ENCODE measurements at regions not wholly inside any gene's neighbourhood (a gene's known extent, or its start where the extent isn't known, plus 50 kb on each side); places are given as distances from the start of the nearest gene placed in this dataset.
"Not testable (repeated sequence)": the region's sequence is repeated elsewhere in the genome, so short reads cannot be mapped to it uniquely, and the experiment has no call there.

DNA sequence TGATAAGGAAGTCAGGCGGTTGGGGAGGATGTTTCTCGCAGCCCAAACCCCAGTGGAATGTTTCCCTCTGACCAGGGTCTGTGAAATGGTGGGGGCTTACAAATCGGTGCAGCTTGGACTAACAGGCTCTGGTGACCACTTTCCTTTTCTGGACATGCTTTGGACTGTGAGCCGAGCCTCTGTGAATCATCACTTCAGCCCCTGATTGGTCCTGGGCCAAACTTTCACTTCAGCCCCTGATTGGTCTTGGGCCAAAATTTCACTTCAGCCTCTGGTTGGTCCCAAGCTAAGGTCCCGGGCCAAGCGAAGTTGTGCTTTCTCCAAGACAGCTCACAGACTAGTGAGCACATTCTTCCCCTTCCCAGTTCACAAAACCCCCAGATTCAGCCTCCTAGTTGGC, 223.7 kb upstream of the ANKRD20A1 start:
- not testable (repeated sequence) for DNase-seq (ENCODE audit: low spot score)

DNA sequence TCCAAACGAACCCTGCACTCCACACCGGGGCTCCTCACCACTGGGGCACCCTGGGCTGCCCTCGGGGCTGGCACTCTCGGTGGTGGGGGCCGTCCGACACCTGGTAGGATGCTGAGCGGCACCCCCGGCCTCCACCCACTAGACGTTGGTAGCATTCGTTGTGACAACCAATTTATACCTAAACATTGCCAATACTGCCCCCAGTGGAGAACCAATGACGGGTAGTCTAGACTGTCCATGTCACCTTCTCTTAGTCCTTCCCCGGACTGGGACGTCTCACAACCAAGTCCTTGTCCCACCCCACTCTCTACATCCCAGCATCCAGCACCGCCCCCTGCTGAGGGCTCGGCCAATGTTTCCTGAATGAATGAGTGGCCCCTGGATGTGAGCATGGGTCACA, 246.8 kb upstream of the ANKRD20A1 start:
- DNase-seq (ENCODE audit: low spot score), result not testable (repeated sequence)

DNA sequence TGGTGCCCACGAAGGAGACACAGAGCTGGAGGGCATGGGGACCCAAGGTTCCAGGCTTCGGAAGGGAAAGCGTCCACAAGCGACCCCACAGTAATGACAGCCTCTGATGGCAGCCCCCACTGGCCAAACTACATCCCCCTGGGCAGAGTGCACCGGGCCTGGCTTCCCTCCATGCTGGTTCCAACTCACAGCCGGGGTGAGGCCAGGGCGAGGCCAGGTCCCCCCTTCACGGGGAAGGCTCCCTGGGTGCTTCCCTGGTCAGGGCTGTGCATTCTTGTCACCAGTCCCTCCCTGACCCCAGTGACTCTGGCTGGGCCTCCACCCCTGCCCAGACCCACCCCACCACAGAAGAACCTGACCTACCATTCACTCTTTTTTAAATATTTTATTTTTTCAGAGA, 248.9 kb upstream of the ANKRD20A1 start:
- DNase-seq (ENCODE audit: low spot score), result not testable (repeated sequence)

DNA sequence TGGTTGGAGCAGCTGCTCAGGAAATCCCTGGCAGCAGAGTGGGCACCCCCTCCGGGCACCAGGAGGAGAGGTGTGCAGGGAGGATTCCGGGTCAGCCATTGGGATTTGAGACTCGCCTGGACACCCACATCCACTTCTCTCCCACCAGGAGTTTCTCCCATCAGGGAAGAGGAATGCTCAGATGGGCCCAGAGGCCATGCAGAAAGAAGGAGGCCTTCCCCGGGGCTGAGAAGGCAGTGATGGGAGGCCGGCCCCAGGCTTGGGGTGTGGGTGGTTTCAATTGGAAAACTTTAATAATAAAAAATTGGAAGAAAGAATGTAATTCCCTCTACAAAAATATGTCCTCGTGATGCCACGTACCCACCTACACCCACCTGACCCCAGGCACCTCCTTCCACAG, 249.3 kb upstream of the ANKRD20A1 start:
- not testable (repeated sequence) for DNase-seq (ENCODE audit: low spot score)

DNA sequence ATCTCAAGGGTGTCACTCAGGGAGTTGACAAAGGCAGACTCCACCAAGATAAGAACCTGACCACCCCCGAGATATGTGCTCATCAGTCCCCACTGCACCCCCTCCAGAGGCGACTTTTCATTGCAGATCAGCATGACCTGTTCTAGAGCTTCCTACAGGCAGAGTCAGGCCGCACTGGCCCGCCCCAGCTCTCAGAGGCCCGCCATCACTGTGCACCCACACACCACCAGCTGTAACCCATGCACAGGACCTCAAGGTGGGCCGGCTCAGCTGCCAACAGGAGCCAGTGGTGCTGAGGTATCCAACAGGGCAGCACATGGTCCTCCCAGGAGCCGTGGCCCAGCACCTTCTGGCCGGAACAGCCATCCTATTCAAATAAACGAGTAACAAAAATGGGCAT, 253.6 kb upstream of the ANKRD20A1 start:
- not testable (repeated sequence) for DNase-seq (ENCODE audit: low spot score)

DNA sequence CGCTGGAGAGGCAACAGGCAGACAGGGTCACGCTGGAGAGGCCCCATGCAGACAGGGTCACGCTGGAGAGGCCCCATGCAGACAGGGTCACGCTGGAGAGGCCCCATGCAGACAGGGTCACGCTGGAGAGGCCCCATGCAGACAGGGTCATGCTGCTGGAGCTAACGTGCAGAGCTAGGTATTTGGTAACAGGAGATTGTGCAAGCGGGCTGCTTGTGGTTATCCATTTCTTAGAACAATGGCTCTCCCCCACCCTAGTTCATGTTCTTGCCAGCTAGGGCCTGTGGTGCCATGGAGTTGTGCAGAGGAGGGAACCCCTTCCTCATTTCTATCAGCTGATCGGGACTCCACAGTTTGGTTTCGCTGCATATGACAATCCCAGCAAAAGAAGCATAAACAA, 255.1 kb upstream of the ANKRD20A1 start:
- DNase-seq (ENCODE audit: low spot score), result not testable (repeated sequence)

DNA sequence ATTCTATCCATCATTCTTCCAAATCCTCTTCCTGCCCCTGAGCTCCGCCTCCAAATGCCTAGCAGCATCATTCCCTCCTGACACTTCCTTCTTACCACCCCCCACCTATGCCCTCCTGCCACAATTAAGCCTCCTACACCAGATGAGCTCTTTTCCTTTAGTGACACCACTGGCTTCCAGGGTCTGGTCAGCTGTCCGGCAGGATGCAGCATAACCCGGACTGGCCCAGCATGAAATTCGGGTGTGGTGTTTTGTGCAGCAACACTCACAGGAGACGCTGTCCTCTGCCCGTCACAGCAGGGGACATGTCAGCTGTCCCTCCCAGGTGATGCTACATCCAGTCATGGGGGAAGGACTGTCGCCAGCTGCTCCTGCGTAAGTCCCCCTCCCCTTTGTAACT, 266.3 kb upstream of the ANKRD20A1 start:
- not testable (repeated sequence) for DNase-seq (ENCODE audit: low spot score)

DNA sequence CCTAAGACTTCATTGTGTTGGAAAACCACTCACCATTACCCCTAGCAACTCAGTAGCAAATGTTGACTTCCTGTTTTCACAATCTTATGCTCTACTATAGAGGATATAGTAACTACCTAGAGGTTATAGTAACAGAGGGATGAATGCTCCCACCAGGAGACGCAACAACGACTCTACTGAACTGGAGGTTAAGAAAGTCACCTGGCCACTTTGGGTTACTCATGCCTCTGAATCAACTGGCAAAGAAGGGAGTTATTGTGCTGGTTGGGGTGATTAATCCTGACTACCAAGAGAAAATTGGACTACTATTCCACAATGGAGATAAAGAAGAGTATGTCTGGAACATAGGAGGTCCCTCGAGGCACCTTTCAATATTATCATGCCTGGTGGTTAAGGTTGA, 302.9 kb upstream of the ANKRD20A1 start:
- DNase-seq (ENCODE audit: low spot score), result not testable (repeated sequence)

DNA sequence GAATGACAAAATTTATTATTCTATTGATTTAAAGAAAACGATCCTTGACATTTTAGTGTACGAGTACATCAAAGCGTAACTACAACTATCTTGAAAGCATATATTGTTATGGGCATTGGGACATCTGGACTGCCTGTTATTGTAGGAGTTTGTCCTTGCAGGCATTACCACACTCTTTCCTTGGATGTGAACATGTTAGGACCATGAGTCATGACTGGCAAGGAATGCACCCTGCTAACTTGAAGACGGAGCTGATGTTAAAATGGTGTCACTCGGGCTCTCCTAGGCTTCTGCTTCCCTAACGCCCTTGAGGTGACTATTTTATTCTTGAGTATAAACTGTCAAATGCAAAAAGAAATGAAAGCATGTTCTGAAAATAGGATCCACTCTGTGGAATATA, 308.7 kb upstream of the ANKRD20A1 start:
- not testable (repeated sequence) for DNase-seq (ENCODE audit: low spot score)

DNA sequence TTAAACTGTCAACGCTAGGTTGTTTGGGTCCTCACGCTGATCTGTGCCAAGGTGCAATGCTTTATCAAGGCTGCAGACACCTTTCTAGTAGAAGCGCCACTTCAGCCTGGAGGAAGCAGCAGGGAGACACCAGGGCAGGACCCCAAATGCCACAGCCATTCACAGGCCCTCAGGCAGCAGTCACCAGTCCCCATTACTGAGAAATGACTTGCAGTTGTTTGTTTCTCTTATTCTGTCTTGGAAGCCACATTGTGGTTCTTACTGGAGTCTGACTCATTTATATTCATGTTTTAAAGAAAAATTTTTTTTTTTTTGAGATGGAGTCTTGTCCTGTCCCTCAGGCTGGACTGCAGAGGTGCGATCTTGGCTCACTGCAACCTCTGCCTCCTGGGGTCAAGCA, 328.9 kb upstream of the ANKRD20A1 start:
- DNase-seq (ENCODE audit: low spot score), result not testable (repeated sequence)

DNA sequence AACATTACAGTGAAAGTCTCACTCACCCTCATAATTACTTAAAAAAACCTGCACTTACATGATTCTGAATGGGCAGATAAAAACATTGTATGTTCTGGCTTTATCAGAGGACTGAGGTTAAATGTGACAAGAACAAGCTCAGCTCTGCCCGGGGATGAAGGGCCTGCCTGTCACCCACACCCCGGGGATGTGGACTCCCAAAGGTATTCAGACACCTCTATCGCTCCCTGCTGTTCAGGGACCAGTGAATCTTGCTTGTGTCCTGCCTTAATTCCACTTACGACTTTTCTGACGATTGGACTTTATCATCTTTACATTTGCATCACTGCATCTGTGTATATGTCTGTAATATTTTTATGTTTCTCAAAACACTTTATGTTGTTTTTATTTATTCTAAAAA, 341.8 kb upstream of the ANKRD20A1 start:
- not testable (repeated sequence) for DNase-seq (ENCODE audit: low spot score)

DNA sequence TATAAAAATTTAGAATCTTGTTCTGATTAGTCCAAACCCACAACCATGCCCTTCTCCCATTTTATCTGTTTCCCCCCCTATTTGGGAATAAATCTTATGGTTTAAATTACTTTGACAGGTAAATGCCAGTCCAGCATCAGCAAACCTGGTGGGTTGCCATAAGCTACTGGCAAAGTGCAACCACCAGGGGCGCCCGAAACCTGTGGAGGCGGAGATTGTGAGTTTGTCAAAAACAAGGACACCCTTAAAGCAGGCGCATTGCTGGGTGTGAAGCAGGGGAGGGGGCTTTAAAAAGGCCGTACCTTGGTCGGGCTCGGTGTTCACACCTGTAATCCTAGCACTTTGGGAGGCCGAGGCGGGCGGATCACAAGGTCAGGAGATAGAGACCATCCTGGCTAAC, 344.1 kb upstream of the ANKRD20A1 start:
- DNase-seq (ENCODE audit: low spot score), result not testable (repeated sequence)

DNA sequence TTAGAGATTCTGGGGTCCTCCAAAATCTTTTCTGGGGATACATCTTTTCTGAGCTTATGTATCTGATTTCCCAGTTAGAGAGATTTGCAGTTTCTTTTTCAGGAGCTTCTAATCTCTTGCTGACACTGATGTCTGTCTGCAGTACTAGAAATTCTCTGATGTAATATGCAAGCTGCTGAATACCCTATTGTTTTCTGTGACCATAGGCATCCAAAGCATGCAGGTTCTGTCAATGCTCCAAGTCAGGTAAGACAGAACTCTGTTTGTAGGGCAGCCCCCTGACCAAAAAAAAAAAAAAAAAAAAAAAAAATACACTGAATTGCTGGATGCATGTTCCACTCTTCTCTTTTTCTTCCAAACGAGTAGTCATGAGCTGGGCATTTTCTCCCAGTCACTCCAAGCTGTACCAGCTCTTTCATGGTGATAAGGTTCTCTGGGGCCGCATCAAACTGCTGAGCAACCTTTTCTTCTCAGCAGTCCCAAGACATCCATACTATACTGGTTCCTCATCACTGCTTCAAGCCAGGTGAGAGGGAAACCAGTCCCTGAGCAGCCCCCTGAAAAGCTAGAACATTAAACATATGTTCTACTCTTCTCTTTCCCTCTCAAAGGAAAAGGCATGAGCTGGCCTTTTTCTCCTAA, 354.9 kb upstream of the ANKRD20A1 start:
- DNase-seq (ENCODE audit: low spot score), result not testable (repeated sequence)

DNA sequence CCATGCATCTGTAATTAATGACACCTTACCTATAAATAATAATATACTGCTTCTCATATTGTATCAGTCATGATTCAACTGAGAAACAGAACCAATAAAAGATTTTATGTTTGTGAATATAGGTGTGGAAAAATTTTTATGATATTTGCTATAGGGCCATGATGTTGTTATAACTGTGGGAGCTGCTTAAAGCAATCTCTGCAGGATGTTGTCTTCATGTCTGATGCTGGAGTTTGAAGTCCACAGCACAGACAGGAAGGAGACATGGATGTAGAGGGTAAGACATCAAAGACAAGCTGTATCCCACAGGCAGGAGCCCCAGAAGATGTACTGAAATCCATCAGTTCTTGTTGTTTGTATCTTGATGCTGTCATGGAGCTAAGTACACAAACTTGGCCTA, 366.7 kb upstream of the ANKRD20A1 start:
- not testable (repeated sequence) for DNase-seq (ENCODE audit: low spot score)

DNA sequence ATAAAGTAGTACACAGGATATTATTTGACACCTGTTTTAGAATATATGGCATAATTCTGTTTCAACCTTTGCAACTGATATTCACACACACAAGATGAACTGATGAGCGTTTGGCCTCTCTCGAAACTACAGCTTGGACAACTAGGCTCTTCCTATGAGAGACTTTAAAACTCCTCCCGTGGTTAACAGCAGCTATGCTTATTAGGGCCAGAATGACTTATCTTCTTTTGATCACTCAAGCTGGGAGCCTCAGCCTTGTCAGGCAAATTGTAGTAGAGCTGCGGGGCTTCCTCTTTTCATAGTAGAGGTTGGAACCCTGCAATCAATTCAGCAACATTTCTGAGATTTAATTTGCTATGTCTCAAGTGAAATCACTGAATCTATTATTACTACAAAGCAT, 381.3 kb upstream of the ANKRD20A1 start:
- DNase-seq (ENCODE audit: low spot score), result not testable (repeated sequence)

DNA sequence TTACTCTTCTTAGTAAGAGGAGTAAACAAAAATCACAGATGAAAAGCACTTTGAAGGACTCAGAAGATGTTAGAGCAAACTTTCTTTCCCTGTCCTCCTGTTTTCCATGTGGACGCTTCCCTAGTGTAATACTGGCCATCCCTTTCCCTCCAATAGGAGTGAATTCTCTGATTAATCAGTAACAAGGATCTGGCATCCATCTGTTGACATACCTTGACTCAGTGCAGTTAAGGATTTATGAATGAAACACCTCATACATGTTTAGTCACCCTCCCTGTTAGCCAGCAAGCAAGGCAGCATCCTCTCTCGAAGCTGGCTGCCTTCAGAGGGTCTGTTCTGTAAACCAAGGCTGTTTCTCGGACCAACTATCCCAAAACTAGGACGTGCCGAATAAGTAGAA, 388.0 kb upstream of the ANKRD20A1 start:
- DNase-seq (ENCODE audit: low spot score), result not testable (repeated sequence)

DNA sequence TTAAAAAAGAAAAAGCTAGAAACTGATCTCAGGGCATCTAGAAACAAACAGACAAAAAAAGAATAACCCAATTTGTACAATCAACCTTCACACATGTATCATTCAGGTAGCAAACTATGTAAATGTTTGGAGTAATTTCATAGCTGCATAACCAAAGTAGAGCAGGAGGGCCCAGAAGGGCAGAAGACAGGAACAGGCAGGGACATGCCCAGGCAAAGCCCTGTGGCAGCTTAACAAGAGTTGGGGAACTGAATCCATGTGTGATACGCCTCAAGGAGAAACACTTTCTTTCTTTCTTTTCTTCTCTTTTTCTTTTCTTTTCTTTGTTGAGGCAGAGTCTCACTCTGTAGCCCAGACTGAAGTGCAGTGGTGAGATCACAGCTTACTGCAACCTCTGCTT, 390.4 kb upstream of the ANKRD20A1 start:
- DNase-seq (ENCODE audit: low spot score), result not testable (repeated sequence)

DNA sequence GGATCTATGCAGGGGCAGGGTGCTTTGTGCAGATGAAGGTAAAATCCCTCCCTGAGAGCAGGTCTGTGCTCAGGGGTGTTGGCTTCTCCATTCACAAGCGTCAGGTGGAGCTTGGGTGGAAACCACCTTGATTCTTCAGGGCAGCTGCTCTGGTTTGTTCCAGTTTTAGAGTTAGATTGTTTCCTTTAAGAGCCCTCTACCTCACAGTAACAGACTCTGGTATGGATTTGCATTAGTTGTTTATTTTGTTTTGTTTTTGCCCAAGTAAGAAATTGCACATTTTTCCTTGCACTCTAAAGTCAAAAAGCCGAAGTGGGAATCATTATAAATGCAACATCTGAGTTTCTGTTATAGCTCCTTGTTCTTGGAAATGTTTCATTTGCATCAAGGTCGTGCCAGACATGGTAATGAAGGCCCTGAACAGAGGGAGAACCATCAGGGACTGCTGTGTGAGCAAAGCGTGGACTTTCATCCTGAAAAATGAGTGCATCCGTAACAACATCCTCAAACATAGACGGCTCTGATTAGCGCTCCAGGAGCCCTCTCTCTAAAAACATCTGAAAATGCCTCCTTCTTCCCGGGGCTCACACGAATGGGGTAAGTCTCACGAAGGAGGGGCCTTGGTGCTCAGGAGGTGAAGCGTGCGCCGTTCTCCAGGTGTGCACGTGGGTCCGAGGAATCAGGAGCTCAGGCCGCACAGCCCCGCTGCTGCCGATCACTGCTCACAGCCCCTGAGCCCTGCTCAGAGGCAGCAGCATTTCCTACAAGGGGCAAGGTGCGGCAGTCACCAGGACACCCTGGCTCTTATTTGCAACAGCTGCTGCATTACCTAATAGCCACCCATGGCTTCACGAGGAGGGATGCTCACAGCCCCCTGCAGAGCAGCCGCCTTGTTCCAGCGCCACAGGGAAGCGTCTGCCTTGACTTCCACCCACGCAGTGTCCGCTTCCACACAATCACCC, 396.7 kb upstream of the ANKRD20A1 start:
- DNase-seq (ENCODE audit: low spot score), result not testable (repeated sequence)

DNA sequence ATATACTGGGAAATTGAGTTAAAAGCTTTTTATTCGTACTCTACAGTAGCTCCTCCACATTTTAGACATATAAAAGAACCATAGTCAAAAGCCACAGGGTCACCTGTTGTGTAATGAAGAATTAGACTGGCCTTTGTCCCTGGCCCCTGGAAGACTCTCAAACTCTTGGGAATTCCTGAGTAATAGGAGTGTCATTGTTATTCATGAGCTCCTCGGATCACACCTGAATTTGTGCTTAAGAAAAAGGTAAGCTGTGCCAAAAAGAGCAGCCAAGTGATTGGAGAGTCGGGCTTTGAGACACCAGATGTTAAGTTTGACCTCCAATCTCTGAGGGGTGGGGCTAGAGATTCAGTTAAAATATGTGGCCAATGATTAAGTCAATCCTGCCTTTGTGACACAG, 405.8 kb upstream of the ANKRD20A1 start:
- DNase-seq (ENCODE audit: low spot score), result not testable (repeated sequence)

DNA sequence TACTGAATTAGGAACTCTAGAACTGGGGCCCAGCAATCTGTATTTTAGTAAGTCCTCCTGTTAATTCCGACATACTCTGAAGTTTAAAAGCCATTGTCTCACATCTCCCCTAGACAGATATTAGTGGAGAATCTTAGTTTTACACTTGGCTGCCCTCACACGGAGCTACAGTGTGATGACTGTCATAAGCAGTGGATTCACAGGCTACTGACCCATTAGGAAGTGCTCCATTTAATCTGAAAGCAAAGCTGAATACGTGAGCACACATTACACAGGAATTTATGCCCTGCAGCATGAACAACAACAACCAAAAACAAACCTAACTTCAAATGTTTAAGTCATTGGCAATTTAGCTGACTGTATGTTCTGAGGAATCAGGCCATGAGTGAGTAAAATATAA, 416.4 kb upstream of the ANKRD20A1 start:
- not testable (repeated sequence) for DNase-seq (ENCODE audit: low spot score)

DNA sequence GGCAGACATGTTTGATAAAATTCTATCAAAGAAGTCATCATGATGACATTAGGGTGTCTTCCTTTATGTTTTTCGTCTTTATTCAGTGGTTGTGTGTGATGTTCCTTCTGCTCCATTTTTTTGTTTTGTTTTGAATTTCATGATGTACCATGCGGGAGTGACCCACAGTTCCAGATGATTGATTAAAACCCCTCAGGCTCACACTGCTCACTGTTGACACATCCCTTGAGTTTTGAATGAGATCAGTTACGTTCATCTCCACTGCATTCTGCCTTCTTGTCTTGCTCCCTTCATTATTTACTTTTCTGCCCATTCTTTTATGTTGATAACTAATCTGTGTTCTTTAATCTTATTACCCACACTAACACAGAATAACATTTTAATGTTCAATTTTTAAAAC, 421.7 kb upstream of the ANKRD20A1 start:
- not testable (repeated sequence) for DNase-seq (ENCODE audit: low spot score)

DNA sequence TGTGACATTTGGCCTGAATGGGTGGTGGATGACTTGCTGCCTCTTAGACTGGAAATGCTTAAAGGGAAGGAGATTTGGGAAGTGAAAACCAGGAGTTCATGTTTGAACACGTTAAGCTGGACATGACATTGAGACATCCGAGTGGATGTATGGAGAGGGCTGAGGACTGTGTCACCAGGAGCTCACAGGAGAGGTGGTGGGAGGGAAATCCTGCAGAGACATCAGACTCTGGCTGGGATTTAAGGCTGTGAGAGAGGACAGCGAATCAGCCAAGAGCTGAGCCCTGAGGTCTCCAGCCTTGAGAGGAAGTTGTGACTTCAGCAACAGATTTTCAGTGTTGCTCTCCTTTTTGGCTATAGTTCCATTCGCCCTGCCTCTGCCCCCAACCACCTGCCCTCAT, 432.5 kb upstream of the SPATA31A3 start:
- DNase-seq (ENCODE audit: low spot score), result not testable (repeated sequence)
